ENCODE measurements at regions not wholly inside any gene's neighbourhood (a gene's known extent, or its start where the extent isn't known, plus 50 kb on each side); places are given as distances from the start of the nearest gene placed in this dataset.

GRCh38 chr14:25430808-25431207 is 380.9 kb upstream of the STXBP6 start:
- H3K9me3 ChIP-seq (ENCODE audit: control insufficient read depth, low read length) = no peaks in the 10 kb centered on the region
- no peaks in the 10 kb centered on the region for H3K27me3 ChIP-seq (replicated peaks; ENCODE audit: control insufficient read depth, insufficient read depth, low read length, poor library complexity, severe bottlenecking)
- DNase-seq = no peak
- no peaks in the 10 kb centered on the region for H3K36me3 ChIP-seq (ENCODE audit: control insufficient read depth, insufficient read depth, low read length)
- H3K4me1 ChIP-seq (ENCODE audit: control insufficient read depth, insufficient read depth, low read length, poor library complexity, severe bottlenecking) = no peaks in the 10 kb centered on the region
- H3K4me3 ChIP-seq (ENCODE audit: insufficient read depth, low read depth, low read length, poor library complexity, severe bottlenecking) = no peak overlapping the region
- H3K27ac ChIP-seq (ENCODE audit: insufficient read depth, low read length, poor library complexity, severe bottlenecking) = no peak overlapping the region

- no peak for DNase-seq
- H3K4me3 ChIP-seq (ENCODE audit: insufficient read depth, low read depth, low read length, poor library complexity, severe bottlenecking) = no peak overlapping the region
- no peaks in the 10 kb centered on the region for H3K36me3 ChIP-seq (ENCODE audit: control insufficient read depth, insufficient read depth, low read length)
- no peaks in the 10 kb centered on the region for H3K27me3 ChIP-seq (replicated peaks; ENCODE audit: control insufficient read depth, insufficient read depth, low read length, poor library complexity, severe bottlenecking)
- H3K4me1 ChIP-seq (ENCODE audit: control insufficient read depth, insufficient read depth, low read length, poor library complexity, severe bottlenecking) = no peaks in the 10 kb centered on the region
- no peak overlapping the region for H3K27ac ChIP-seq (ENCODE audit: insufficient read depth, low read length, poor library complexity, severe bottlenecking)
- no peaks in the 10 kb centered on the region for H3K9me3 ChIP-seq (ENCODE audit: control insufficient read depth, low read length)
These were observed 363.1 kb upstream of the STXBP6 start for GRCh38 chr14:25412998-25413397.

- Histone ChIP-seq H3K4me3 (ENCODE audit: insufficient read depth, low read depth, low read length, poor library complexity, severe bottlenecking) (no peak overlapping the region), H3K36me3 (ENCODE audit: control insufficient read depth, insufficient read depth, low read length) (no peaks in the 10 kb centered on the region), H3K9me3 (ENCODE audit: control insufficient read depth, low read length) (no peaks in the 10 kb centered on the region), H3K4me1 (ENCODE audit: control insufficient read depth, insufficient read depth, low read length, poor library complexity, severe bottlenecking) (no peaks in the 10 kb centered on the region), H3K27me3 (replicated peaks; ENCODE audit: control insufficient read depth, insufficient read depth, low read length, poor library complexity, severe bottlenecking) (no peaks in the 10 kb centered on the region), H3K27ac (ENCODE audit: insufficient read depth, low read length, poor library complexity, severe bottlenecking) (no peak overlapping the region)
- no peak for DNase-seq
These were observed 362.1 kb upstream of the STXBP6 start for GRCh38 chr14:25411781-25412757.

GRCh38 chr14:25406818-25407217 is 356.9 kb upstream of the STXBP6 start:
- no peak for DNase-seq

GRCh38 chr14:25400607-25401206 is 350.8 kb upstream of the STXBP6 start:
- DNase-seq = no peak
- Histone ChIP-seq H3K27me3 (replicated peaks; ENCODE audit: control insufficient read depth, insufficient read depth, low read length, poor library complexity, severe bottlenecking) (no peaks in the 10 kb centered on the region), H3K9me3 (ENCODE audit: control insufficient read depth, low read length) (no peaks in the 10 kb centered on the region), H3K4me3 (ENCODE audit: insufficient read depth, low read depth, low read length, poor library complexity, severe bottlenecking) (no peak overlapping the region), H3K36me3 (ENCODE audit: control insufficient read depth, insufficient read depth, low read length) (no peaks in the 10 kb centered on the region), H3K4me1 (ENCODE audit: control insufficient read depth, insufficient read depth, low read length, poor library complexity, severe bottlenecking) (no peaks in the 10 kb centered on the region), H3K27ac (ENCODE audit: insufficient read depth, low read length, poor library complexity, severe bottlenecking) (no peak overlapping the region)

More at GRCh38 chr14:25406818-25407217, 356.9 kb upstream of the STXBP6 start:
- Histone ChIP-seq H3K27ac (ENCODE audit: insufficient read depth, low read length, poor library complexity, severe bottlenecking) (no peak overlapping the region), H3K36me3 (ENCODE audit: control insufficient read depth, insufficient read depth, low read length) (no peaks in the 10 kb centered on the region), H3K9me3 (ENCODE audit: control insufficient read depth, low read length) (no peaks in the 10 kb centered on the region), H3K4me1 (ENCODE audit: control insufficient read depth, insufficient read depth, low read length, poor library complexity, severe bottlenecking) (no peaks in the 10 kb centered on the region), H3K27me3 (replicated peaks; ENCODE audit: control insufficient read depth, insufficient read depth, low read length, poor library complexity, severe bottlenecking) (no peaks in the 10 kb centered on the region), H3K4me3 (ENCODE audit: insufficient read depth, low read depth, low read length, poor library complexity, severe bottlenecking) (no peak overlapping the region)

GRCh38 chr14:25396128-25396527 is 346.2 kb upstream of the STXBP6 start:
- Histone ChIP-seq H3K9me3 (ENCODE audit: control insufficient read depth, low read length) (no peaks in the 10 kb centered on the region), H3K36me3 (ENCODE audit: control insufficient read depth, insufficient read depth, low read length) (no peaks in the 10 kb centered on the region), H3K27ac (ENCODE audit: insufficient read depth, low read length, poor library complexity, severe bottlenecking) (no peak overlapping the region), H3K4me1 (ENCODE audit: control insufficient read depth, insufficient read depth, low read length, poor library complexity, severe bottlenecking) (no peaks in the 10 kb centered on the region), H3K27me3 (replicated peaks; ENCODE audit: control insufficient read depth, insufficient read depth, low read length, poor library complexity, severe bottlenecking) (no peaks in the 10 kb centered on the region), H3K4me3 (ENCODE audit: insufficient read depth, low read depth, low read length, poor library complexity, severe bottlenecking) (no peak overlapping the region)
- no peak for DNase-seq

GRCh38 chr14:25394791-25395391 is 344.9 kb upstream of the STXBP6 start:
- no peak overlapping the region for H3K4me3 ChIP-seq (ENCODE audit: insufficient read depth, low read depth, low read length, poor library complexity, severe bottlenecking)
- H3K9me3 ChIP-seq (ENCODE audit: control insufficient read depth, low read length) = no peaks in the 10 kb centered on the region
- no peaks in the 10 kb centered on the region for H3K27me3 ChIP-seq (replicated peaks; ENCODE audit: control insufficient read depth, insufficient read depth, low read length, poor library complexity, severe bottlenecking)
- no peaks in the 10 kb centered on the region for H3K36me3 ChIP-seq (ENCODE audit: control insufficient read depth, insufficient read depth, low read length)
- H3K4me1 ChIP-seq (ENCODE audit: control insufficient read depth, insufficient read depth, low read length, poor library complexity, severe bottlenecking) = no peaks in the 10 kb centered on the region
- H3K27ac ChIP-seq (ENCODE audit: insufficient read depth, low read length, poor library complexity, severe bottlenecking) = no peak overlapping the region
- DNase-seq = no peak

GRCh38 chr14:25394356-25394755 is 344.4 kb upstream of the STXBP6 start:
- no peaks in the 10 kb centered on the region for H3K27me3 ChIP-seq (replicated peaks; ENCODE audit: control insufficient read depth, insufficient read depth, low read length, poor library complexity, severe bottlenecking)
- H3K36me3 ChIP-seq (ENCODE audit: control insufficient read depth, insufficient read depth, low read length) = no peaks in the 10 kb centered on the region
- no peaks in the 10 kb centered on the region for H3K9me3 ChIP-seq (ENCODE audit: control insufficient read depth, low read length)
- DNase-seq = no peak
- H3K4me3 ChIP-seq (ENCODE audit: insufficient read depth, low read depth, low read length, poor library complexity, severe bottlenecking) = no peak overlapping the region
- H3K27ac ChIP-seq (ENCODE audit: insufficient read depth, low read length, poor library complexity, severe bottlenecking) = no peak overlapping the region
- H3K4me1 ChIP-seq (ENCODE audit: control insufficient read depth, insufficient read depth, low read length, poor library complexity, severe bottlenecking) = no peaks in the 10 kb centered on the region

GRCh38 chr14:25389948-25390347 is 340.0 kb upstream of the STXBP6 start:
- no peak overlapping the region for H3K27ac ChIP-seq (ENCODE audit: insufficient read depth, low read length, poor library complexity, severe bottlenecking)
- H3K27me3 ChIP-seq (replicated peaks; ENCODE audit: control insufficient read depth, insufficient read depth, low read length, poor library complexity, severe bottlenecking) = no peaks in the 10 kb centered on the region
- H3K36me3 ChIP-seq (ENCODE audit: control insufficient read depth, insufficient read depth, low read length) = no peaks in the 10 kb centered on the region
- H3K9me3 ChIP-seq (ENCODE audit: control insufficient read depth, low read length) = no peaks in the 10 kb centered on the region
- H3K4me1 ChIP-seq (ENCODE audit: control insufficient read depth, insufficient read depth, low read length, poor library complexity, severe bottlenecking) = no peaks in the 10 kb centered on the region
- DNase-seq = no peak
- H3K4me3 ChIP-seq (ENCODE audit: insufficient read depth, low read depth, low read length, poor library complexity, severe bottlenecking) = no peak overlapping the region

GRCh38 chr14:25381498-25381897 is 331.6 kb upstream of the STXBP6 start:
- DNase-seq = no peak
- H3K4me3 ChIP-seq (ENCODE audit: insufficient read depth, low read depth, low read length, poor library complexity, severe bottlenecking) = no peak overlapping the region
- no peaks in the 10 kb centered on the region for H3K36me3 ChIP-seq (ENCODE audit: control insufficient read depth, insufficient read depth, low read length)
- H3K27me3 ChIP-seq (replicated peaks; ENCODE audit: control insufficient read depth, insufficient read depth, low read length, poor library complexity, severe bottlenecking) = no peaks in the 10 kb centered on the region
- no peaks in the 10 kb centered on the region for H3K4me1 ChIP-seq (ENCODE audit: control insufficient read depth, insufficient read depth, low read length, poor library complexity, severe bottlenecking)
- H3K9me3 ChIP-seq (ENCODE audit: control insufficient read depth, low read length) = no peaks in the 10 kb centered on the region
- no peak overlapping the region for H3K27ac ChIP-seq (ENCODE audit: insufficient read depth, low read length, poor library complexity, severe bottlenecking)
